ENCODE measurements at regions not wholly inside any gene's neighbourhood (a gene's known extent, or its start where the extent isn't known, plus 50 kb on each side); places are given as distances from the start of the nearest gene placed in this dataset.

GRCh38 chr3:13714251-13714916 lies 165.5 kb downstream of the FBLN2 start:
- no peak for DNase-seq (ENCODE audit: low spot score)

- DNase-seq (ENCODE audit: low spot score): no peak
Measured at GRCh38 chr3:13713396-13713795, 164.5 kb downstream of the FBLN2 start.

GRCh38 chr3:13712682-13713180 lies 163.8 kb downstream of the FBLN2 start:
- DNase-seq (ENCODE audit: low spot score): no peak

GRCh38 chr3:13711911-13712650 lies 163.2 kb downstream of the FBLN2 start:
- no peak for DNase-seq (ENCODE audit: low spot score)

DNA sequence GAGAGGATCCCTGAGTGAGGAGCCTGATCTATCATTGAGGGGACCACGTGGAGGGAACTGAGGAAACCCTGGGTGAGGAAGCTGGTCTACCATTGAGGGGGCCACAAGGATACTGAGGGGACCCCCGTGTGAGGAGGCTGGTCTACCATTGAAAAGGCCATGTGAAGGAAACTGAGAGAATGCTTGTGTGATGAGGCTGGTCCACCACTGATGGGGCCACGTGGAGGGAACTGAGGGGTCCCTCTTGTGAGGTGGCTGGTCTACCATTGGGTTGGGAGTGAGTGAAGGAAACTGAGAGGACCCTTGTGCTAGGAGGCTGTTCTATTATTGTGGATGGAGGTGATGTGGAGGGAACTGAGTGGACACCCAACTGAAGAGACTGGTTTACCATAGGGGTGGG lies 161.3 kb downstream of the FBLN2 start:
- no peak for DNase-seq (ENCODE audit: low spot score)

DNA sequence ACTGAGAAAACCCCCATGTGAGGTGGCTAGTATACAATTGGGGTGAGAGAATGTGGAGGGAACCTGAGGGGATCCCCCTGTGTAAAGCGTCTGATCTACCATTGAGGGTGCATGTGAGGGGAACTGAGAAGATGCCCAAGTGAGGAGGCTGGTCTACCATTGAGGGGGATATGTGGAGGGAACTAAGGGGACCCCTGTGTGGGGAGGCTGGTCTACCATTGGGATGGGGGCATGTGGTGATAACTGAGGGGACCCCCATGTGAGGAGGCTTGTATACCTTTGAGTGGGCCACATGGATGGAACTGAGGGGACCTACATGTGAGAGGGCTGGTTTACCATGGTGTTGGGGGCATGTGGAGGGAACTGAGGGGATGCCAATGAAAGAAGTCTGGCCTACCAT lies 160.8 kb downstream of the FBLN2 start:
- no peak for DNase-seq (ENCODE audit: low spot score)

- DNase-seq (ENCODE audit: low spot score): no peak
Measured at GRCh38 chr3:13708871-13709595, 160.1 kb downstream of the FBLN2 start.

- no peak for DNase-seq (ENCODE audit: low spot score)
Measured at GRCh38 chr3:13708301-13708700, 159.4 kb downstream of the FBLN2 start.

DNA sequence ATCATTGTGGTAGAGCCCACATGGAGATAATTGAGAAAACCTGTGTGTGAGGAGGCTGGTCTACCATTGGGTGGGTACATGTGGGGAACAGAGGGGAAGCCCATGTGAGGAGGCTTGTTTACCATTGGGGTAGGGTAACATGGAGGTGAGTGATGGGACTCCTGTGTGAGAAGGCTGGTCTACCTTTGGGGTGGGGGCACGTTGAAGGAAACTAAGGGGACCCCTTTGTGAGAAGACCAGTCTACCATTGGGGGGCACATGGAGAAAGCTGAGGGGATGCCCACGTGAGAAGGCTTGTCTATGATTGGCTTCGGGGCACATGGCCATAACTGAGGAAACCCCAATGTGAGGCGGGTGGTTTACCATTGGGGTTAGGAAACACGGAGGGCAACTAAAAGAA lies 158.5 kb downstream of the FBLN2 start:
- DNase-seq (ENCODE audit: low spot score): no peak

GRCh38 chr3:13706886-13707285 lies 158.0 kb downstream of the FBLN2 start:
- DNase-seq (ENCODE audit: low spot score): no peak

- DNase-seq (ENCODE audit: low spot score): no peak
Measured at GRCh38 chr3:13706451-13706850, 157.5 kb downstream of the FBLN2 start.

- DNase-seq (ENCODE audit: low spot score): no peak
Measured at GRCh38 chr3:13705702-13706280, 156.9 kb downstream of the FBLN2 start.

- no peak for DNase-seq (ENCODE audit: low spot score)
Measured at GRCh38 chr3:13705051-13705450, 156.1 kb downstream of the FBLN2 start.

- DNase-seq (ENCODE audit: low spot score): no peak
Measured at GRCh38 chr3:13704174-13704573, 155.2 kb downstream of the FBLN2 start.

GRCh38 chr3:13703071-13703470 lies 154.1 kb downstream of the FBLN2 start:
- no peak for DNase-seq (ENCODE audit: low spot score)

DNA sequence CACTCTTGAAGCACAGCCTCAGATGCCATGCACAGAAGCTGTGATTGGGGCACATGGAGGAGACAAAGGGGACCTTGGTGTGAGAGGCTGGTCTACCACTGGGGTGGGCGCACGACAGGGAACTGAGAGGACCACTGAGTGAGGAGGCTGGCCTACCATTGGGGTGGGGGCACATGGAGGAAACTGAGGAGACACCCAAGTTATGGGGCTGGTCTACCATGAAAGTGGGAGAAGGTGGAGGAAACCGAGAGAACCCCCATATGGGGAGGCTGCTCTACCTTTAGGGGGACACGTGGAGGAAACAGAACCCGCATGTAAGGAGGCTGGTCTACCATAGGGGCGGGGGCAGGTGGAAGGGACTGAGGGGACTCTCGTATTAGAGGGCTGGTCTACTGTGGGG lies 153.4 kb downstream of the FBLN2 start:
- no peak for DNase-seq (ENCODE audit: low spot score)

- DNase-seq (ENCODE audit: low spot score): no peak
Measured at GRCh38 chr3:13700889-13701288, 152.0 kb downstream of the FBLN2 start.

DNA sequence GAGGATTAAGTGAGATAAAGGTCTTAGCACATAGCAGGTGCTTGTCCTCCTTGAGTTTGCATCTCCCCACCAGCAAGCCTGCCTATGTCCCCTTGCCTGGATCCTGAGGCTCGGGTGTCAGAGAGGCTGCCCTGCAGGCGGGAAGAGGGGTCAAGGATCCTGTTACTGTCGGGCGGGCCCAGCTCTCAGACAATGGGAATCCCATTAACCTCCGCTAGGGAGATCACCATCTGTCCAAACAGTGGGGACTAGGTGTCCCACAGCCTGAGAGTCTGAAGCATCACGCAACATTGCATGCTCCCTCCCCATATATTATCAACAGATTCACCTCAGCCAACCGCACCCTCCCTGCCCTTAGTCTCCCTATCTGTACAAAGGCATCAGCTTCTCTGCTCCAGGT lies 151.4 kb downstream of the FBLN2 start:
- no peak for DNase-seq (ENCODE audit: low spot score)

DNA sequence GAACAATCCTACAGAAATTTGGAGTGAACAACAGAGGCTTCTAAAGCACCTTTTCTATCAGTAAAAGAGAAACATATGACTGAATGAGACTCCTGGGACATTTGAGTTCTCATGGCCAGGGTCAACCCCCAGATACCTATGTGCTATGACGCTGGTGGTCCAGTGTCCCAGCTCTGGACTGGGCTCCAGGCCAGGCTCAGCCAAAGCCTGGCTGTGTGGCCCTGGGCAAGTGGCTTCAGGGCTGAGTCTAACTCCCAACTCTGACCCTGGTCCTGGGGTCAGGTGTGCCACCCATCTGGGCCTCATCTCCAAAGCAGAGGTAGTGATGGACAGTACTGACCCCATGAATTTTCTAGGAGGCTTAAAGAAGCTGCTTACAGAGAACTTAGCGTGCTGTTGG lies 147.8 kb downstream of the FBLN2 start:
- no peak for DNase-seq (ENCODE audit: low spot score)

DNA sequence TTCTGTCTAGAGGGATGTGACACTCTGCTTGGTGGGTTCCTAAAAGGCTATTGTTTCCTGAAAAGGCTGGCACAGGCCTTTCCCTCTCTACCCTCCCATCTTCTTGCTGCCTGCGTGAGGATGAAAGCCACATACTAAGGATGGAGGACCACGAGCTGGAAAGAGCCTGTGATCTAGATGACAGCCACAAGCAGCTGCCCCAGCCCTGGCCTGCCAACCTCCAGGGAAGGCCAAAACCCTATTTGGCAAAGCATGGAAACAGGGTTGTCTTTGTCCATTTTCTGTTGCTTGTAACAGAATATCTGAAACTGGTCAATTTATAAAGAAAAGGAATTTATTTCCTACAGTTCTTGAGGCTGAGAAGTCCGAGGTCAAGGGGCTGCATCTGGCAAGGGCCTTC lies 144.5 kb downstream of the FBLN2 start:
- no peak for DNase-seq (ENCODE audit: low spot score)

- DNase-seq (ENCODE audit: low spot score): no peak
Measured at GRCh38 chr3:13690636-13691035, 141.7 kb downstream of the FBLN2 start.

DNA sequence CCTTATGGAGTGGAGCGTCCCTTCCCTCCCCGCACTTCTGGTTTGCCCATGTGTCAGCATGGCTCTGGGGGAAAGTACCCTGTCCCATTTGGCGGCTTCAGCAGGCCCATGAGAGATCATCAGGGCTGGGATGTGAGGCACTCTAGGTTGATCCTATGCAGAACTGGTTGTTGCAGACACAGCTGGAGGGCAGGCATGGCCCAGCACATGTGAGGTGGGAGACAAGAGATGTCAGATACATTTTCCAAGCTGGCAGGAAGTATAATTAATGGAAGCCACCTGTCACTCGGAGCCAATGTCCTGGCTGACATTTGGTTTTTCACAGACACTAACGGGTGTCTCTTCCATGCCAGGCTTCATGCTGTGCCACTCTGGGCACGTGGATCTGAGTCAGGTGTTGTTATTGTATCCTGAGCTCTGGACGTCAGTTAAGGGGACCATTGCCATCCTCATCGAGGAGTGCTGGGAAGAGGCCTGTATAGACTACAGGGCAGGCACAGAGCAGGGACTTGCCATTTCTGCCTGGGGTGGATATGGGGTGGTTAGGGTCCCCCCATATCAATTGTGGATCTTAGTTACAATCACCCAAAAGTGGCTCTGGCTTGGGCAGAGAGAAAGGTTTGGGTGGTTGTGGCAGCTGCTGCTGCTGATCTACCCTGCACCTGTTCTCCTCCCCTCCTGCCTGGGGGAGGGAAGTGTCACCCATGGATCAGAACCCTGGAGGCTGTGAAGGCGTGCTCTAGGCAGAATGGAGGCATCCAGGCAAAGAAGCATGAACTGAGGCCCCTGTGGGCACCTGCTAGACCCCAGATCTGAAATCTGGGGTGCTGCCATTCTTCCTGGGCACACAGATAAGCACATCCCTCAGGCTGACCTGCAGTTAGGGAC lies 140.7 kb downstream of the FBLN2 start:
- no peak for DNase-seq (ENCODE audit: low spot score)

Data from HuH-7 (cell line).